ENCODE measurements at regions not wholly inside any gene's neighbourhood (a gene's known extent, or its start where the extent isn't known, plus 50 kb on each side); places are given as distances from the start of the nearest gene placed in this dataset.

- H3K27ac ChIP-seq: no peak overlapping the region
- no peak for DNase-seq (ENCODE audit: low spot score)
- no peak for TF ChIP-seq CTCF (IDR thresholded peaks at IDR 0.05)
- H3K4me3 ChIP-seq: no peak overlapping the region
Measured at GRCh38 chr18:73615506-73615905, 532.1 kb downstream of the FBXO15 start.

- Histone ChIP-seq H3K4me3 (no peak overlapping the region), H3K27ac (no peak overlapping the region)
- no peak for TF ChIP-seq CTCF (IDR thresholded peaks at IDR 0.05)
- no peak for DNase-seq (ENCODE audit: low spot score)
Measured at GRCh38 chr18:73614812-73615211, 532.8 kb downstream of the FBXO15 start.

GRCh38 chr18:73613706-73614340 is 533.8 kb downstream of the FBXO15 start:
- Histone ChIP-seq H3K27ac (no peak overlapping the region), H3K4me3 (no peak overlapping the region)
- no peak for TF ChIP-seq CTCF (IDR thresholded peaks at IDR 0.05)
- no peak for DNase-seq (ENCODE audit: low spot score)

- Histone ChIP-seq H3K4me3 (no peak overlapping the region), H3K27ac (no peak overlapping the region)
- no peak for DNase-seq (ENCODE audit: low spot score)
- TF ChIP-seq CTCF (IDR thresholded peaks at IDR 0.05): no peak
Measured at GRCh38 chr18:73597832-73598615, 549.6 kb downstream of the FBXO15 start.

GRCh38 chr18:73594749-73595148 is 552.9 kb downstream of the FBXO15 start:
- Histone ChIP-seq H3K4me3 (no peak overlapping the region), H3K27ac (no peak overlapping the region)
- no peak for TF ChIP-seq CTCF (IDR thresholded peaks at IDR 0.05)
- no peak for DNase-seq (ENCODE audit: low spot score)

- Histone ChIP-seq H3K4me3 (no peak overlapping the region), H3K27ac (no peak overlapping the region)
- no peak for DNase-seq (ENCODE audit: low spot score)
- no peak for TF ChIP-seq CTCF (IDR thresholded peaks at IDR 0.05)
Measured at GRCh38 chr18:73593207-73593606, 554.4 kb downstream of the FBXO15 start.

- Histone ChIP-seq H3K27ac (no peak overlapping the region), H3K4me3 (no peak overlapping the region)
- TF ChIP-seq CTCF (IDR thresholded peaks at IDR 0.05): no peak
- no peak for DNase-seq (ENCODE audit: low spot score)
Measured at GRCh38 chr18:73590950-73591349, 556.7 kb downstream of the FBXO15 start.

Measured in coronary artery (tissue), 2 donors.